GM21717 (cell line): ENCODE measurements at regions not wholly inside any gene's neighbourhood (a gene's known extent, or its start where the extent isn't known, plus 50 kb on each side); places are given as distances from the start of the nearest gene placed in this dataset.
"Not testable (repeated sequence)": the region's sequence is repeated elsewhere in the genome, so short reads cannot be mapped to it uniquely, and the experiment has no call there.

Experiments
- ATAC-seq: cut with Tn5 transposase; IDR thresholded peaks from one replicate; pipeline ENCODE4 v1.9.1; 2021; ENCODE audit warnings: mild to moderate bottlenecking, moderate library complexity; ENCODE audit not compliant: unreplicated experiment

DNA sequence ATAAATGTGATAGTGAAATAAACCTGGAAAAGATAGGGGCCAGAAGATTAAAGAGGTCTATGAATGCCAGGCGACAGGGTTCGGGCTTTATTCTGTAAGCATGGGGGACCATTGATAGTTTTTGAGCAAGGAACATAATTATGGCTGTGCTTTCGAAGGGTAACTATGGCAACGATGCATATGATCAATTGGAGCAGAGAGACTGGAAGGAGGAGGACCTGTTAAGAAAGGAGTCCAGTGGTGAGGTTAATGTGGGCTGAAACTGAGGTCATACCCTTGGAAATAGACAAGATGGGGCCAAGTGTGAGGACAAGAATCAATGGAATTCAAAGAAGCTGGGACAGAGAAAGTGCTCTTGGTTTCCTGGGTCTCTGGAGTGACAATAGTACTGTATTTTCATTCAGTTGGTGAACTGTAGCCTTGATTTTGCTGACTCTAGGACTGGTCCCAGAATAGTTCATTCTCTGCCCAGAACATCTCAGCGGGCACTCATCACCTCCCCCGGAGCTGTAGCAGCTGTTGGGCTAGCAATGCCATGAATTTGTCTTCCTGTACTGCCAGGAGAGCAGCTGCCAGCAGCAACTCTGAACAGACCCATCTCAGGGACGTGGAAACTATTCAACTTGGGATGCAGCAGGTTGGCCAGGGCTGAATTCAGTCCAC is 108.4 kb downstream of the SRGAP2 start:
- ATAC-seq, result not testable (repeated sequence)

DNA sequence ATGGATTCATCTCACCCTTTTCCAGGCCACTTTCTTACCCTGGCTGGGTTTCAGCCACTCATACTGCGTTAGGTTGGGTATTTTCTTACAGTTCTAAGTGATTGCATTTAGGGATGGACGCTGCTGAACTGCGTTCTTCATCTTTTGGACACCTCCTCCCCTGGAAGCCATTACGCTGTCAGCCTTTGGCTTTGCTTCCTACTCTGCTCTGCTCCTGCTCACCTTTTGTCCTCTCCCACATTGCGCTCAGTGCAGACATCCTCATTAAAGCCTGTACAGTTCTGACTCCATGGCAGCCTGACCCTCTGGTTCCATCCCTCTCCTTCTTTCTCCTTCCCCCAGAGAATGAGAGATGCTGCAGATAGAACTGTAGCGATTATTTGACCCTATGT is 108.9 kb downstream of the SRGAP2 start:
- not testable (repeated sequence) for ATAC-seq

DNA sequence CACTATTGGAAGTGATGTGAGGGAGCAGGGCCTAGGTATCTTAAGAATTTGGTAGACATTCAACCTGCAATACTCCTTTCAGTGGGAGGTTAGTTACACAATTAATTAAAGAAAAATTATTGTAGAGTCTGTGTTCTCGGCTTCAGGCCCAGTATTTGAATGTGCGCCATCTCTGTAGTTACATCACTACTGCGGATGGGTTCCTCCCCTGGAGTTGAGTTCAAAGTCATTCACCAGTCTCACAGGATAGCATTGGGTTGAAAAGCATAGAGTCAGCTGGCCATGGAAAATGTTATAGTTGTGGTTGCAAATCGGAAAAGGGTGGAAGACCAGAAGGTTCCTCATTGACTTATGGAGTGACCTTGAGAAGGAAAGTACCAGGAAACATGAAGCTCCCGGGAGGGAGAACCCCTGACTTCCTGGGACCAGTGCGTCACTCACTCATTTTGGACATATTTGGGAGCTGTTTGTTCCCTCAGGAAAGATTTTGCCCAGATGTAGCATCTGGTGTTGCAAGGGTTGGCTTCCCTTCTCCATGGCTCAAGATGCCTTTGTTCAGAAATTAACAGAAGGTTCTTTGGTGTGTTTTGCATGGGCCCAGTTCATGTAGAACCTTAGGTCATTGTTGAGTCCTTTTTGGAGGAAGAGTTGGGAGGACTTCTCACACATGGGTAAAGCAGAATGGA is 111.8 kb downstream of the SRGAP2 start:
- ATAC-seq, result not testable (repeated sequence)

DNA sequence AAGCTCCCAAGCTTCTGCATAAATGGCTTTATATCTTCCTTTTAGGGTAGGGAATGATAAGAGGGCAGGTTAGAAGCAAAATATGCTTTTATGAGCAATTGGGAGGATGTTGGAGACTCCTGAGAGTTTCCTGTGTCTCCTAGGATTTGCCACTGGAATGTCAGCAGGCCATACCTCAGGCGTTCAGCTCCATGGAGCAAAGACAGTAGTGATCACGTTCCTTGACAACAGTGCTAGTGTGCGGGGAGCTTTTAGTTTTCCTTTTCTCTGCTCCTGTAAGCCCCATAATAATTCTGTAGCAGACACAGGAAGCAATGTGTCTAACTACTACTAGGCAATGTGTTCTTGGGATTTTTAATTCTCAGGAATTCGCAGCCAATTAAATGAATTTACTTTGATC is 113.6 kb downstream of the SRGAP2 start:
- not testable (repeated sequence) for ATAC-seq

DNA sequence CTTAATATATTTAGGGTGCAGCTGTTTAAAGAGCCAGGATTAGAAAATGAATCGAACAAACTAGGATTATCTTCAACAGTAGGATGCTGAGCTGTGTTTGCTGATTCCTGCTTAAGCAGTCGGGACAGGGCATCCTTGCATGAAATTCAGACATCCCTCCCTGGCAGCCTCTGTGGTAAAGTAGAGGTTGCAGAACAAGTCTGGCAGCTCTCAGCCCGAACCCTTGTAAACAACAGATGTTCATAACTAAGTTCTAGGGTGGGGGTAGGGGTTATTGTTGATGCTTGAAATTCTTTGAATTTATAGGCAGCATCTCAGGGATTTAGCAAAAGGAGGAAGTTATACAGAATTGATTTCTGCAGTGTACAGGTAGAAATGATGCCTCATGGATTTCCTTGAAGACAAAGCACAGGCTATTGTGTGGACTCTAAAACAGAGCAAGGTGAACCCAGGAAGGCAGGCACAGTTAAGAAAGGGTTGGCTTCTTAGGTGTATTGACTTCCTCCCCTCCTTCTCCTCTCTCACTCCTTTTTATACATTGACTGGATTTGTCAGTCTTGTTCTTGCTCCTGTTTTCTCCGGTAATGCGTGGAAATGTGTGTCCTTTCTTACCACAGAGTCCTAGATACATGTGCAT is 114.7 kb downstream of the SRGAP2 start:
- ATAC-seq, result not testable (repeated sequence)

DNA sequence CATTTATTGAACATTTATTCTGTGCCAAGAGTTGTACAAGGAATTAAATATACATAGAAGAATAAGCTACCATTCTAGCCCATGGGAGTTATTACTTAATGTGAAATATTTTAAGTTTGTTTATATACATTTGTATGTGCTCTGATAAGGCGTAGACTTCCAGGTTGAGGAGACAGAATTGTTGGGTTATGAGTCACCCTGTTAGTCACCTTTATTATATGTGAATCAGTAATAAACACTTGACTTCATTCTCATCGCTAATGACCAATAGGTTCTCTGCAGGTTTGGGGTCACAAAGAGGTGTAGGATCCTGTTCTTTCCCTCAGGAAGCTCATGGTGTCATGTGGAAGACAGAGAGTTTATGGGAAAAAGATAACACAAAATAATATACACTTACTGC is 116.9 kb downstream of the SRGAP2 start:
- ATAC-seq, result not testable (repeated sequence)

DNA sequence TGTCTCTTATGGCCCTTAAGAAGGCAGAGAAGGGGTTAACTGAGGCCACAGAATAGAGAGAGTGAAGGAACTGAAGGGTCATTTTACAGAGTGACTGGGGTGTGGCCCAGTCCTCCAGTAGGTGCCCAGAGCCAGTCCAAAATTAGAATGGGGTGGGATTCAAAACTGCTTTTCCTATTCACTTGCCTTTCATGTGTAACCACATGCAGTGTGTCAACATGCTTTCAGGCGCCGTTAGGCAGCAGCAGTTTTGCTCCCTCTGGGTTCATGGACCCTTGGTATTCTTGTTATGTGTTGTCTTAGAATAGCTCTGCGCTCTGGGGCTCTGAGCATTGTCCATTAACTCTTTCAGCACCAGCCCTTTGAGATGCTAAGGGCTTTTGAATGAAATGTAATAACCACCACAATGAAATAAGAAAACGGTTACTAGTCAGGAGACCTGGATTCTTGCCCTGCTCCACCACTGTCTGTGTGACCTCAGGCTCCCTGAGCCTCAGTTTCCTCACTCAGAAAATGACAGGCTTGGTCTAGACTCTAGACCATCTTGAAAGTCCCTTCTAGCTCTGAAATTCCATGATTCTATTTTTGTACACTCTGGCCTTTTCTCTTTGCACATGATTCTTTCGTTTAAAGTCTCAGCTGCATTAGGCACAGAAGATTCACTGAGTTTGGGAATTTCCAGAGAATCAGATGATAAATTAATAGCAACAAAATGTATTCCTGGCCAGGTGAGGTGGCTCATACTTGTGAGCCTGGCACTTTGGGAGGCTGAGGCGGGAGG is 123.0 kb downstream of the SRGAP2 start:
- ATAC-seq, result not testable (repeated sequence)

DNA sequence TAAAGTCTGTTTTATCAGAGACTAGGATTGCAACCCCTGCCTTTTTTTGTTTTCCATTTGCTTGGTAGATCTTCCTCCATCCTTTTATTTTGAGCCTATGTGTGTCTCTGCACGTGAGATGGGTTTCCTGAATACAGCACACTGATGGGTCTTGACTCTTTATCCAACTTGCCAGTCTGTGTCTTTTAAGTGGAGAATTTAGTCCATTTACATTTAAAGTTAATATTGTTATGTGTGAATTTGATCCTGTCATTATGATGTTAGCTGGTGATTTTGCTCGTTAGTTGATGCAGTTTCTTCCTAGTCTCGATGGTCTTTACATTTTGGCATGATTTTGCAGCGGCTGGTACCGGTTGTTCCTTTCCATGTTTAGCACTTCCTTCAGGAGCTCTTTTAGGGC is 128.3 kb downstream of the SRGAP2 start:
- ATAC-seq, result not testable (repeated sequence)

DNA sequence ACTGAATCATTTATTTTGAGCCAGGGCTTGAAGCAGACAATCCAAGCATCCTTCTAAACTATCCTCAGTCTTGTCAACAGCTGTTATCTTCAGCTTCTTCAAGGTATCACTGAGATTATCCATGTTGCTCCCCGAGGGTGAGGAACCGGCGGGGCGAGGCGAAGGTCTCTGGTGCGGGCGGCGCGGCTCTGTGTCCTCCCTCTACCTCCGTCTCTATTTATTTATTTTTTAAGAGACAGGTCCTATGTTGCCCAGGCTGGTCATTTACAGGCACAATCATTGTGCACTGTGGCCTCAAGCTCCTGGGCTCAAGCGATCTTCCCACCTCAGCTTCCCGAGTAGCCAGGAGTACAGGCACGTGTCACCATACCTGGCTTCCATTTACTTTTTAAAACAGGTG is 130.0 kb downstream of the SRGAP2 start:
- not testable (repeated sequence) for ATAC-seq

DNA sequence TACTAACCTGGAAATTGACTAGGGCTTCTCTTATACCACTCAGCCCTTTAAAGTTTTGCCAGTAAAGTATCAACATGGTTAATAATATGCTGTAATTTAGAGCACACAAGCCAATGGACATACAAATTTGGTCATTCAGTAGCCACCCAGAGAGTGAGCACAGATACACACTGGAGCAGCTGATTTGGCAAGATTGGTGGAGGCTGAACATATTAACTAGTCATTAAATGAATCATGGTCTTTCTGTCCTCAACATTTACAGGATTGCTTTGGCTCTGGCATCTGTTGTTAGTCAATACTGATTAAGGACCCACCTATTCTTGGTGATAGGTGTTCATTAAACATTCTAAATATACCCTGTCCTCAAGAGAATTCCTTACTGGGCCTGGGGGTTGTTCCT is 130.6 kb downstream of the SRGAP2 start:
- ATAC-seq, result not testable (repeated sequence)

DNA sequence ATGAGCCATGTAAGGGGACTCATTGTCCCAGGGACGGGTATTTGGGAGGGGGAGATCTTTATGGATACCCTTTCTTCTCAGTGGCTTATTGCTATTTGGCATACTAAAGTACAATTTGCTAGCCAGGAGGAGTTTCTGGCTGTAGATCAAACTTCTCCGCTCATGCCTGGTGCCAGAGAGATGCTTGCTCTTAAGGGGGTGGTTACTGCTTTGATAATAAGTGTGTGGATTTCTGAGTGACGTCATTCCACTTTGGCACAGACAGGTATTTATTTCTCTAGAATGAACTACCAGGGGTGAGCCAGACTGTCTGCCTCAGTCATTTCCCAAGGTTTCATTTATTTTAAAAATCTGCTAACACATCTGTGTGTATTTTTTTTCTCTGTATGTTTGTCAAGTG is 131.1 kb downstream of the SRGAP2 start:
- not testable (repeated sequence) for ATAC-seq

DNA sequence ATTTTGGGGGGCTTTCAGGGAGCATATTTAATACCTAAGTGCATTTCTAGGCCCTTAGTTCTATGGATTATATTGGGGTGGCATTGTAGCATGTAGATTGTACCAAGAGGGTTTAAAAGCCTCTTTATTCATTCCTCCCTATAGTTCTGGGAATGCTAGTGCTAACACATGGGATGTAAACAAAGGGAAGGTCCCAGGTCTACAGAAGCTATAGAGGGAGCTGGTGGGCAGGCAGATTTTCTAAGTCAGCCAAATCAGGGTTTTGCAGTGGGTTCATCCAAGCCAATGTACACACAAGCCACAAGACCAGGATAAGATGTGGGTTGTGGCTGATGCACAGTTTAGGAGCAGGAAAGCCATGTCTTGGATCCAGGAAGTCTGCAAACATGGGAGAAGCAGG is 131.8 kb downstream of the SRGAP2 start:
- ATAC-seq, result not testable (repeated sequence)

DNA sequence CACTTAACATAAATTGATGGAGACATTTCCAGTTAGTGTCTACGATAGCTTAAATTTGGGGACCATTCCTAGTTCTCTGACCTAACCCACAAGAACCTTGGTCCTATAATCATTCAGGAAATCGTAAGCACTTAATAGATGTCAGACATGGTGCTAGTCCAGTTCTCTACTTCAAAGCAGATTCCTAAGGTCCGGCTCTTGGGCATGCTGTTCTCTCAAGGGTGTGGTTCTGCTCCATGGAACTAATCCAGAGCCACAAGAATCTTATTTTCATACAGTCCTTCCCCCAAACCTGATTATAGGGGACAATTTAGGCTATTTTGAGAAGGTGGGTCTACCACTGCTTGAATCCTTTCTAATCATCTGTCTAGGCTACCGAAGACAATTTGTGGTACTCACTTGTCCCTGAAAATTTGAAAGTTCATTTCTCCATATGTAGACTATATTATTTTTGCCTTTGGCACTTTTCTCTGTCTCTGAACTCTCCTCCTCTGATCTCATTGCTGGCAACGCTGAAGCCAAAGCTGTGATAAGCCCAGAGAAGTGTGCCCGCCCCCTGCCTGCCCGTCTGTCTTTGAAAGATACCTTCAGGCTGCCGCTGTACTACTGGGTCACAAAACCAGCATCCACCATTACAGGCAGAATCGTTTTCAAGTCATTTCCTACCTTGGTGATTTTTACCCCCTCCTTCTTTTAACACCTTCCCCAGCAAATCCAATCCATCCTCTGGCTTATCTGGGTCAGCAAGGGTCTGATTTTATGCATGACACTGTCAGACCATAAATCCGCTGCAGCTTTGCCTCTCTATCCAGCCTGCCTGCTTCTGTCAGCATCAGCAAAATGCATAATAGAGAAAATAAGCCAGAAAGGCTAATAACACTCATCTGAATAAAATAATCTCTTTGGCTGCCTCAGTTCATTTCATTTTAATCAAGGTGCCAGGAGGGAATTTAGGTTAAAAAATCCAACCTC is 132.8 kb downstream of the SRGAP2 start:
- ATAC-seq, result not testable (repeated sequence)

DNA sequence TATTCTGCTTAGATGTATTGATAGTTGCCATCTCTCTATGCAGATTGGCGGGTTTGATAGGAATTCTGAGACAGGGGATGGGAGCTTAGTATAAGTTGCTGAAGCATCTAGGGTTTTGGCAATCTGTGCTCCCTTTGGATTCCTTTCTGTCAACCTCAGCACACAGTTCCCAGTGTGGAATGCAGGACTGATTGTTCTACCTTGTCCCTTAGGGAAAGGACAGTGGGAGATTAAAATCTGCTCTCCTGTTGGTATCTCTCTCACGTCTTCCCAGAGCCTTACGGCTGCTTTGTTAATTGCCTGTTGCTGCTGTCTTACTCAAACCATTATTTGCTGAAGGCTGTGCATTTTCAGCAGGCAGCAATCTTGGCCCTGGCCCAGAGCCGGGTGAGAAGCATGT is 133.3 kb upstream of the IKBKE start:
- not testable (repeated sequence) for ATAC-seq

DNA sequence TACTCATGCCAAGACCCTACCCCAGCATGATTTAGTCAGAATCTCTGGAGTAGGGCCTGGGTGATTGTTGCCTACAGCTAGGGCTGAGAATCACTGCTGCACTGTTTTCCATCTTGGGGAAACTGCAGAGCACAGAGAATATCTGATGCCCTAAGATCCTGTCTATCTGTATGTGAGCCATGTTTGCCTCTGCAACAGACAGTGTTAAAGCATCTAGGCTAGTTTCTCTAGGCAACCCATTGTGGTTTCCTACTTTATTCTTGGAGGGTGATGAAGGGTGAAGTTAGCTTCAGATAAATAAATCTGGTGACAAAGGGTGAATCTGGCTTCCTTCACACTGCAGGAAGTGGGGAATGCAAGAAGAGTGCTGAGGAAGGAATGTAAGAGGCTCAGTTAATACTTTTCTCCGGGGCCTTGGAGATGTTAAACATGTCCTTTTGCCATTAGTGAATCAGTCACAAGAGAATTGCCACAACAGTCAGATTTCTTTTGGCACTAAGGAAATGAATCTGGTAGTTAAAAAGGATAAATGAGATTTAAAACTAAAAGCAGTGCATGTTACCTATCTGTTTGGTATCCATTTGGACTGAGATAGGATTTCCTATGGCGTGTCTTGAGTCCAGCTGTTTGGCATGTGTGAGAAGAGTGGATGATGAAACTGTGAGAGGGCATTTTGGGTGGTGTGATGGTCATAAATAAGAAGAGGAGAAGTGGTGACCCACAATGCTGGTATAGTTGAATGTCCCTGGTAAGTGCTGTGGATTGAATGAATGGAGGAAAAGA is 119.6 kb upstream of the IKBKE start:
- ATAC-seq, result not testable (repeated sequence)

DNA sequence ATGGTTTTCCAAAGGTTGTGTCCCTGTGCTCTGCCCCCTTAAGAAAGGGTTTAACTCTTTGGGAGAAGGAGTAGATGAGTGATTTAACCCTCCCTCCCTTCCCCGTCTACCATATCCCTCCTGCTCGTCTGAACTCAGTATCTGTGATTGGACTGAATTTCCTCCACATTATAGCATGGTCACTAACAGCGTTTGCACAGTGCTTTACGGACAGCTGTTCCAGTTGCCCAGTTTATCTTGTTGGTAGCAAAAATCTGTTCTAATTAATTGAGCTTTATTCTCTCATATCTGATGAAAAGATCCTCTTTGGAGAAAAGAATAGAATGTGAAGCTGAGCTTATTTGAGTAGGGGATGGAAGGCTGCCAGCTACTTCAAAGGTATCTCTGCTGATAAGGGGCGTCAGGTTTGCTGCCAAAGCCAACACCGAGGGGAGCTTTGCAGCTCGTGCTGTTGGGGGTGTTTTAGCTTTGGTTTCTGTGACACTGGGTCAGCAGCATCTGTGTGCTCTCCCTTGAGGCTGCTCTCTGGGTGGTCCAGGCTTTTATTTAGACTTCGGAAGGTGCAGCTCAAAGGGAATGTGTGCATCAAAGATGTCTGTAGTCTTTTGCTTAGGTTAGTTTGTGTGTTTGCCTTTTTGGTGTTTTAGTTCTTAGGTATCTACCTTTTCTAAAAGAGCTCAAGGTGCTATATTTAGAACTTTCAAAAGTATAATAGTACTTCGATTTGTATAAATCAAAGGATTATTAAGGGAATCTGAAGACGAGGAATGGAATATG is 118.8 kb upstream of the IKBKE start:
- ATAC-seq, result not testable (repeated sequence)

DNA sequence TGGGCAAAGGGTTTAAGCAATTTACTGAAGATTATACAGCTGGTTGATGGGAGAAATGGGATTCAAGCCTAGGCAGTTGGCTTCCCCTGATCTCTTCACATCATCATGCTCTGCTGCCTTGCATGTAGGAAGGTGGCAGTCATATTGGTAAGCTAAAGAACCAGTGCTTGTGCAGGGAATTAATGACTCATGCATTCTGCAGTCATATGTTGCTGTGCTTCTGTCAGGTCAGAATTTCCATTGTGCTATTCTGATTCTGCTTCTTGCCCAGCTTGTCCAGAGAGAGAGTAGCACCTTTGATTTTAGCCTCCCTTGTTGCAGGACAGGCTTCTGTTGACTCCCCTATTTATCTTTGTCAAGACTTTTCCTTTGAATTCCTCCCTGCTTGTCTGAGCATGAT is 114.0 kb upstream of the IKBKE start:
- ATAC-seq, result not testable (repeated sequence)

DNA sequence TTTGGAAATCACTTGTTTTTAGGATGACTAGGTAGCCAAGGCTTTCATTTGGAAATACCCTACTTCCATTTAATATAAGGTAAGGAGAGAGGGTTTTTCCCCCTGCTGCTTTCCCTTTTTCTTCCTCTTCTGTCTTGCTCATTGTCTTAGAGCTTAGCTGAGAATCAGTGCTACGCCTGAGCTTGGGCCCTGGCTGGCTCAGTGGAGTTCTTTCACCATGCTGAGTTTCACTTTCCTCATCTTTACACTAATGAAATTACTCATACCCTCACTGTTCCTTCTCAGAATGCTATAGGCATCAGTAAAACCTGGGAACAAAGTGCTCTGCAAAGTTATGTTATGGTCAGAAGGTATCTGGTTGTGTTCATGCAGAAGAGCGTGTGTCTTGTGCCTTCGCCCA is 112.3 kb upstream of the IKBKE start:
- ATAC-seq, result peak; percentile 61

DNA sequence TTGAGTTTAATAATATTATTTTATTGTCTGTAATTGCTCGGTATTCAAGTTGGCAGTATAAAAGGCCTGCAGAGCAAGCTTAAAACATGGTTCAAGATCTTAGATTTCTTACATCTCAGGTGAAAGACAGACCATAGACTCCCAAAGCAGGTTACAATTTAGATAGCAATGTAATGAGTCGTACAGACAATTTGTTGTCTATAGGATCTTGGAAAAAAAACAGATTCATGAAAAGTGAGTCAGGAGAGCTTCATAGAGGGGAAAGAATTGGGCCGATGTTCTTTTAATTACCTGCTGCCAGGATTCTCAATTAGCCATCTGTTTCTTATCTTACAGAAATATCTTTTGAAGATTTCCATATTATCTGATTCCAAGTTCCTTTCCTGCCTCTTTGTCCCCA is 111.5 kb upstream of the IKBKE start:
- ATAC-seq, result not testable (repeated sequence)
